Ovary (tissue), 7 donors: ENCODE measurements at regions not wholly inside any gene's neighbourhood (a gene's known extent, or its start where the extent isn't known, plus 50 kb on each side); places are given as distances from the start of the nearest gene placed in this dataset.

ENCODE experiments used
- DNase-seq, 5 donors: peaks; one replicate each; pipeline ENCODE4 v3.0.0-alpha.2; 2019 to 2020
- H3K27ac ChIP-seq, 2 donors: fragments of 200-600 bp; one replicate each; pipeline versions ENCODE4 v1.5.1 to v1.8.0; 2019 to 2022
- H3K27me3 ChIP-seq: fragments of 200-600 bp; one replicate; pipeline ENCODE4 v1.8.0; 2022
- H3K36me3 ChIP-seq: fragments of 200-600 bp; sonication (generic); one replicate; pipeline ENCODE4 v1.5.1; 2019
- H3K4me1 ChIP-seq: one replicate; pipeline ENCODE4 v1.8.1; 2013; ENCODE audit warnings: mild to moderate bottlenecking, moderate library complexity; ENCODE audit not compliant: insufficient read depth
- H3K4me3 ChIP-seq: fragments of 200-600 bp; sonication (generic); one replicate; pipeline ENCODE4 v1.5.1; 2017
- H3K9me3 ChIP-seq, 2 donors: fragments of 200-600 bp in 1 of 2; sonication (generic) in 1 of 2; one replicate each; pipeline versions ENCODE4 v1.5.1 to v1.8.1; 2013 to 2019; ENCODE audit warnings: mild to moderate bottlenecking in 1 of 2, moderate library complexity in 1 of 2
- CTCF ChIP-seq, 3 donors: fragments of 450-650 bp in 2 of 3; fragments of 200-600 bp in 1 of 3; IDR thresholded peaks; one replicate each; pipeline versions ENCODE4 v1.5.1 to v1.8.0; 2016 to 2022; ENCODE audit warnings: antibody characterized with exemption in 3 of 3, mild to moderate bottlenecking in 1 of 3
- EP300 ChIP-seq: sonication (generic); formaldehyde crosslinking; IDR thresholded peaks from one replicate; pipeline ENCODE4 v1.6.1; 2017; ENCODE audit warnings: antibody characterized with exemption
- POLR2A ChIP-seq: fragments of 450-650 bp; IDR thresholded peaks from one replicate; pipeline ENCODE4 v1.6.1; 2017; ENCODE audit warnings: antibody characterized with exemption, mild to moderate bottlenecking, moderate library complexity
- WGBS, 3 donors: extraction: QIAGEN DNeasy Blood & Tissue Kit in 1 of 3; methylation state at CpG; one replicate each; pipeline versions ENCODE4 v1.1.5 to v1.1.7; 2013 to 2017; 5-methylcytosine and 5-hydroxymethylcytosine counted together
- intact Hi-C, 4 donors: fragments of 100-400 bp; cut with DNase I; formaldehyde crosslinking; loops; one replicate each; pipeline versions ENCODE4 v1.11.0 to v1.15.1; 2022 to 2023
- donor health status: DM: no; HTN: no; CAD: no; lungs with moderate emphysema.
- donor health status: DM: no; HTN: no; CAD: no.
- donor health status: Bipolar disorder and iron deficiency.
- donor health status: DM: no; HTN: no; CAD: no.
- donor health status: DM: yes; HTN: yes; CAD: no.

GRCh38 chr2:20567159-20567925 is 83.6 kb downstream of the HS1BP3 start:
- TF ChIP-seq CTCF (IDR thresholded peaks at IDR 0.05) (no peak), POLR2A (no peak), EP300 (no peak)
- intact Hi-C loops = no loop called here
- no peaks in the 10 kb centered on the region for H3K4me1 ChIP-seq
- H3K27ac ChIP-seq = no peak overlapping the region
- WGBS, 3 donors = 88 to 91% (median 89%) methylated on average over 11 to 12 of the region's 12 CpGs
- H3K27me3 ChIP-seq = no peaks in the 10 kb centered on the region
- DNase-seq = no peak
- H3K4me3 ChIP-seq = no peak overlapping the region
- no peaks in the 10 kb centered on the region for H3K9me3 ChIP-seq
- H3K36me3 ChIP-seq = no peaks in the 10 kb centered on the region
